ENCODE measurements at regions not wholly inside any gene's neighbourhood (a gene's known extent, or its start where the extent isn't known, plus 50 kb on each side); places are given as distances from the start of the nearest gene placed in this dataset.
A peak's percentile ranks its signal among the peaks of the same experiment; 100 is the strongest.

- DNase-seq (ENCODE audit: low read depth in 3 of 3, low spot score in 2 of 3) = no peak
These were observed 112.2 kb upstream of the PLPPR4 start for GRCh38 chr1:99152132-99152531.

- no peak for DNase-seq (ENCODE audit: low read depth in 3 of 3, low spot score in 2 of 3)
These were observed 100.6 kb upstream of the PLPPR4 start for GRCh38 chr1:99163671-99164070.

DNA sequence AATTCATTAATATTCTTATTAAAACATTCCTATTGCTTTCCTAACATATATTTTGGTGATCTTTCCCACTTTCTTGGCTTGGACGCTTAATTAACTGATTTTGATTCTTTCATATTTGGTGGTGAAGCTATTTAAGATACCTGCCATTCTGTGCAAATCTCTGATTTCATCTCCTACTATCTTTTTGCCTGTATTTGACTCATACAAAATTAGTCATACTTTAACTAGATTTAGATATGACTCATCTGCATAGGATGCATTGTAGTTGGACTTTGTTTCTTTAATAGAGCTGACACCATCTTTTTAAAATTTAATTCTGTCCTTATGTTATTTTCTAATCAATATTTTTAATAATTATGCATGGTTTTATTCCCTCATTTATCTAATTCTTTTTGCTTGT lies 93.8 kb upstream of the PLPPR4 start:
- DNase-seq (ENCODE audit: low read depth in 3 of 3, low spot score in 2 of 3) = no peak

DNA sequence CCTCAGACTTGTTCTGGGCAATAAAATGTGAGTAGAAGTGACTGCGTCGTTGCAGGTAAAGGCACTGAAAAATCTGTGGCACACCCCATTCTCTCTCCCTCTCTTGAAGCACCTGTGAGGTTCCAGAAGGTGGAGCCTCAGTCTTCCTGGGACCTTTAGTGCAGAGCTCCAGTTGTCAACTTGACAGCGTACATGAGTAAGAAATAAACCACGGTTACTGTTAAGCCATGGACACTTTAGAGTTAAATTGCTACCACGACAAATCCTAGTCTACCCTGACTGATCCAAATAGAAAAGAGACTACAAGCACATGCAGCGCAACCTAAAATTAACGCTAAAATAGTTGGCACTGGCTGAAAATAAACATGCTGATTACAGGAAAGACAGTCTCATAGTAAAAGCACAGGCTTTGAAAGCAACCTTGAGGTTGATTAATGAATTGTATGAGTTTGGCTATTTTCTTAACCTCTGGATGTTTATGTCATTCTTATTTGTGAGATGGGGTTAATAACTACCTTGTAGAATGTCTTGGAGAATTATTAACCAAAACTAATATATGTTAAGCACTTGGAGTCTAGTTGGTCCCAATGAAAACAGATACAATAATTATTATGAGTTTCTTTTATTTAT lies 93.0 kb upstream of the PLPPR4 start:
- DNase-seq (ENCODE audit: low read depth in 3 of 3, low spot score in 2 of 3) = no peak

- no peak for DNase-seq (ENCODE audit: low read depth in 3 of 3, low spot score in 2 of 3)
These were observed 91.0 kb upstream of the PLPPR4 start for GRCh38 chr1:99173282-99173681.

GRCh38 chr1:99173900-99174299 lies 90.4 kb upstream of the PLPPR4 start:
- no peak for DNase-seq (ENCODE audit: low read depth in 3 of 3, low spot score in 2 of 3)

GRCh38 chr1:99176753-99177152 lies 87.5 kb upstream of the PLPPR4 start:
- DNase-seq (ENCODE audit: low read depth in 3 of 3, low spot score in 2 of 3) = no peak

GRCh38 chr1:99177465-99177864 lies 86.8 kb upstream of the PLPPR4 start:
- no peak for DNase-seq (ENCODE audit: low read depth in 3 of 3, low spot score in 2 of 3)

DNA sequence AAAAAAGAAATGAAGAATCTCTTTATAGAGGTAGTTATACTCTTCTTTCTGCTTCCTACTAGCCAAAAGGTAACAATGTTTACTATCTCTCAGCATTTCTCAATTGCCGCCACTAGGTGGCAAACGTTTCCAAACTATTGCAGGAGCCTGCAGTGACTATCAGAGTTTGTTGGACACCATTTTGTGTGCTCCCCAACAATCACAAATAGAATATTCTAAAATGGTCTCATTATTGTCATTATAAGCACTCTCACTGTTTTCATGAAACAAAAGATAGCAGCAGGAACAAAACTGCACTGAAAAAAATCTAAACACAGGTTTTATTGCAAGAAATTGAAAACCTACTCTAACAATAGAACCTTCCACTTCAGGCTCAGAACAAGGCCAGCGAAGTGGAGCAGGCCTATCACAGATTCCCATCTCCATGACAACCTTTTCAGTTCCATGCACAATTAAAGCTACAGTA lies 83.9 kb upstream of the PLPPR4 start:
- DNase-seq (ENCODE audit: low read depth in 3 of 3, low spot score in 2 of 3) = peak; percentile 54 to 74 (median 72)

DNA sequence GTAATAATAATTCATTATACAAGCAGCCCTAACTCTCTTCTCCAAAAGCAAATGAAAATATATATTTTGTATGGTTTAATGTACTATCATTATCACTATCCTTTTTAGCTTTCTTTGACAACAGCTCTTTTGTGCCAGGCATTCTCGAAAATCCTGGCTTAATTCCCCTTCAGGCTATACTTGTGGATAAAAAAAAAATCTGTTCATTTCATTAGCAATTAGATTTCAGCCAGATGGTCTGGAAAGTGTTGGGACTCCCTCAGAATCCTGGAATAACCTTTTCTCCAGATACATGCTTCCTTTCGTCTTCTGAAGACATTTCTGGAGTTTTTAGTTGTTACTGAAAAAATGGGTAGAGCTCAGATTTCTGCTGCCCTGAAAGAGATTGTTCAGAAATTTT lies 83.4 kb upstream of the PLPPR4 start:
- DNase-seq (ENCODE audit: low read depth in 3 of 3, low spot score in 2 of 3) = no peak

GRCh38 chr1:99181892-99182291 lies 82.4 kb upstream of the PLPPR4 start:
- no peak for DNase-seq (ENCODE audit: low read depth in 3 of 3, low spot score in 2 of 3)

GRCh38 chr1:99185196-99185595 lies 79.1 kb upstream of the PLPPR4 start:
- no peak for DNase-seq (ENCODE audit: low read depth in 3 of 3, low spot score in 2 of 3)

GRCh38 chr1:99193431-99193830 lies 70.9 kb upstream of the PLPPR4 start:
- DNase-seq (ENCODE audit: low read depth in 3 of 3, low spot score in 2 of 3) = no peak

GRCh38 chr1:99198393-99198792 lies 65.9 kb upstream of the PLPPR4 start:
- DNase-seq (ENCODE audit: low read depth in 3 of 3, low spot score in 2 of 3) = no peak

- DNase-seq (ENCODE audit: low read depth in 3 of 3, low spot score in 2 of 3) = no peak
These were observed 57.1 kb upstream of the PLPPR4 start for GRCh38 chr1:99207216-99207615.
